Skeletal muscle tissue (tissue), 3 donors: ENCODE measurements at regions not wholly inside any gene's neighbourhood (a gene's known extent, or its start where the extent isn't known, plus 50 kb on each side); places are given as distances from the start of the nearest gene placed in this dataset.
"Not testable (repeated sequence)": the region's sequence is repeated elsewhere in the genome, so short reads cannot be mapped to it uniquely, and the experiment has no call there.

Experiments
- H3K27ac ChIP-seq: one replicate; pipeline ENCODE4 v1.7.0; 2013; ENCODE audit warnings: mild to moderate bottlenecking, low read depth, low read length, inconsistent platforms
- H3K27me3 ChIP-seq, 3 donors: one replicate each; pipeline ENCODE4 v1.7.0; 2013; ENCODE audit warnings: low read length in 3 of 3; ENCODE audit not compliant: control insufficient read depth in 3 of 3, insufficient read depth in 3 of 3
- H3K36me3 ChIP-seq, 3 donors: one replicate each; pipeline ENCODE4 v1.7.0; 2013; ENCODE audit warnings: low read length in 3 of 3; ENCODE audit not compliant: control insufficient read depth in 3 of 3, insufficient read depth in 3 of 3
- H3K4me1 ChIP-seq, 3 donors: one replicate each; pipeline ENCODE4 v1.7.0; 2013; ENCODE audit warnings: low read length in 3 of 3, mild to moderate bottlenecking in 3 of 3; ENCODE audit not compliant: control insufficient read depth in 3 of 3, insufficient read depth in 3 of 3
- H3K4me3 ChIP-seq, 3 donors: one replicate each; pipeline ENCODE4 v1.7.0; 2013; ENCODE audit warnings: low read length in 3 of 3
- H3K9ac ChIP-seq, 3 donors: one replicate each; pipeline ENCODE4 v1.7.0; 2013; ENCODE audit warnings: low read length in 3 of 3, mild to moderate bottlenecking in 3 of 3, moderate library complexity in 2 of 3, low read depth in 1 of 3
- H3K9me3 ChIP-seq, 3 donors: one replicate each; pipeline ENCODE4 v1.7.0; 2013; ENCODE audit warnings: low read length in 3 of 3; ENCODE audit not compliant: control insufficient read depth in 3 of 3
- donor health status: Osteomylitis.

DNA sequence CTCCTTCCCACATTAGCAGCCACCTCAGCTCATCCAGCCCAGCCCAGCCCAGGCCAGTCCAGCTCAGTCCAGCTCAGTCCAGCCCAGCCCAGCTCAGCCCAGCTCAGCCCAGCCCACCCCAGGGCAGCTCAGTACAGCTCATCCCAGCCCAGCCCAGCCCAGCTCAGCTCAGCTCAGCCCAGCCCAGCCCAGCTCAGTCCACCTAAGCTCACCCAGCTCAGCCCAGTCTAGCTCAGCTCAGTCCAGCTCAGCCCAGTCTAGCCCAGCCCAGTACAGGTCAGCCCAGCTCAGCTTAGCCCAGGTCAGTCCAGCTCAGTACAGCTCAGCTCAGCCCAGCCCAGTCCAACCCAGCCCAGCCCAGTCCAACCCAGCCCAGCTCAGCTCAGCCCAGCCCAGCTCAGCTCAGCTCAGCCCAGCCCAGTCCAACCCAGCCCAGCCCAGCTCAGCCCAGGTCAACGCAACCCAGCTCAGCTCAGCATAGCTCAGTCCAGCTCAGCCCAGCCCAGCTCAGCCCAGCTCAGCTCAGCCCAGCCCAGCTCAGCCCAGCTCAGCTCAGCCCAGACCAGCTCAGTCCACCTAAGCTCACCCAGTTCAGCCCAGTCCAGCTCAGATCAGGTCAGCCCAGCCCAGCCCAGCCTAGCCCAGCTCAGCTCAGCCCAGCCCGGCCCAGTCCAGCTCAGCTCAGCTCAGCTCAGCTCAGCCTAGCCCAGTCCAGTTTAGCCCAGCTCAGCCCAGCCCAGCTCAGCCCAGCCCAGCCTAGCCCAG lies 63.0 kb downstream of the TMEM121 start:
- no peak overlapping the region for H3K27ac ChIP-seq
- no peaks in the 10 kb centered on the region for H3K9me3 ChIP-seq
- no peak overlapping the region for H3K9ac ChIP-seq
- no peaks in the 10 kb centered on the region for H3K36me3 ChIP-seq
- no peaks in the 10 kb centered on the region for H3K27me3 ChIP-seq
- no peak overlapping the region for H3K4me3 ChIP-seq
- H3K4me1 ChIP-seq: no peaks in the 10 kb centered on the region

DNA sequence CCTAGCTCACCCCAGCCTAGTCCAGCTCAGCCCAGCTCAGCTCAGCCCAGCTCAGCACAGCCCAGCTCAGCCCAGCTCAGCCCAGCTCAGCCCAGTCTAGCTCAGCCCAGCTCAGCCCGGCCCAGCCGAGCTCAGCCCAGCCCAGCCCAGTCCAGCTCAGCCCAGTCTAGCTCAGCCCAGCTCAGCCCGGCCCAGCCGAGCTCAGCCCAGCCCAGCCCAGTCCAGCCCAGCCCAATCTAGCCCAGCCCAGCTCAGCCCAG lies 63.5 kb downstream of the TMEM121 start:
- not testable (repeated sequence) for H3K36me3 ChIP-seq, H3K27ac ChIP-seq, H3K9ac ChIP-seq, H3K9me3 ChIP-seq, H3K4me3 ChIP-seq, H3K4me1 ChIP-seq, H3K27me3 ChIP-seq

DNA sequence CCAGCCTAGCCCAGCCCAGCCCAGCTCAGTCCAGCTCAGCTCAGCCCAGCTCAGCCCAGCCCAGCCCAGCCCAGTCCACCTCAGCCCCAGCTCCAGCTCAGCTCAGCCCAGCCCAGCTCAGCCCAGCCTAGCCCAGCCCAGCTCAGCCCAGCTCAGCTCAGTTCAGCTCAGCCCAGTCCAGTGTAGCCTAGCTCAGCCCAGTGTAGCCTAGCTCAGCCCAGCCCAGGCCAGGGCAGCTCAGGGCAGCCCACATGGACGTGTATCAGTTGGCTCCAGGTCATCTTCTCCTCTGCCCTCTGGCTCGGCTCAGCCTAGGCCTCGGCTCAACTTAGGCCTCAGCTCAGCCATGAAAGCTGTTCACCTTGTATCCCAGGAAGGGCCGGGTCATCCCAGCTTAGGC lies 64.7 kb downstream of the TMEM121 start:
- Histone ChIP-seq H3K9ac (no peak overlapping the region), H3K27me3 (no peaks in the 10 kb centered on the region), H3K36me3 (no peaks in the 10 kb centered on the region), H3K4me3 (no peak overlapping the region), H3K9me3 (no peaks in the 10 kb centered on the region), H3K27ac (no peak overlapping the region), H3K4me1 (no peaks in the 10 kb centered on the region)

DNA sequence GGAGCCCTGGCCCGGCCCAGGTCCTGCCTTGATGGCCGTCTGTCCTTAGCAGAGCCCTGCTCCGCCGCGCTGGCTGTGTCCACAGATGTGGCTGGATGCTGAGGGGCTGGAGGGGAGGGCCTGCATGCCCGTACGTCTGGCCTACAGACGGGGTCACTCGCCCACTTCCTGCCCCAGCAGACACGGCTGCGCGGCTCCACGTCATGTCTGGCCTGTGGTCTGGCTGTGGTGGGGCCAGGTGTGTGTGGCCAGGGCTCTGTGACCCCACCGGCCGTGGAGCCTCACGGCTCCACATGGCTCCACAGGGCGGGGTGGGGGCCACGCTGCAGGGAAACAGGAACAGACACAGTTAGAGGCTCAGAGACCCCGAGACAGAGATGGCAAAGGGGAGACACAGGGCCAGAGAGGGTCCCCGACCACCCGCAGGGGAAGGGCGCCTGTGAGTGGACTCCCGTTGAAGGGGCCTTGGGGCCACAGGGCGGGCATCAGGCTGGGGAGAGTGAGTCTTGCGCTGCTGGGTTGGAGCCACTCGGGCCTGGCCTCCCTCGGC lies 65.5 kb downstream of the TMEM121 start:
- H3K27ac ChIP-seq, H3K4me3 ChIP-seq, H3K36me3 ChIP-seq, H3K4me1 ChIP-seq, H3K9me3 ChIP-seq, H3K27me3 ChIP-seq, H3K9ac ChIP-seq: not testable (repeated sequence)

DNA sequence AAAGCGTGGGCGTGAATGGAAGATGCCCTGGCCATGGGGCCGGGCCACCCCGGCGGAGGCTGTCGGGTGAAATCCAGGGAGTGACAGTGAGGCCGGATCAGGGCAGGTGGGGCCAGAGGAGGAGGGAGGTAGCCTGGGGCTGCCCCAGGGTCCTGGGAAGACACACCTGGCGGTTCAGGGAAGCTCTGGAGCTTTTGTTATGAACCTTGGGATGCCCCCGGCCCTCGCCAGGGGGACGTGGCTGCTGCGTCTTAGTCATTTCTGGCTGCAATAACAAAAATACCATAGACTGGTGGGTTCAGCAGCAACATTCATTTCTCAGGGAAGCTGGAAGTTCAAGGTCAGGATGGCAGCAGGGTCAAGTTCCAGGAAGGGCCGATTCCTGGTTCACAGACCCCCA lies 66.3 kb downstream of the TMEM121 start:
- not testable (repeated sequence) for H3K36me3 ChIP-seq, H3K9me3 ChIP-seq, H3K27ac ChIP-seq, H3K4me1 ChIP-seq, H3K27me3 ChIP-seq, H3K9ac ChIP-seq, H3K4me3 ChIP-seq

DNA sequence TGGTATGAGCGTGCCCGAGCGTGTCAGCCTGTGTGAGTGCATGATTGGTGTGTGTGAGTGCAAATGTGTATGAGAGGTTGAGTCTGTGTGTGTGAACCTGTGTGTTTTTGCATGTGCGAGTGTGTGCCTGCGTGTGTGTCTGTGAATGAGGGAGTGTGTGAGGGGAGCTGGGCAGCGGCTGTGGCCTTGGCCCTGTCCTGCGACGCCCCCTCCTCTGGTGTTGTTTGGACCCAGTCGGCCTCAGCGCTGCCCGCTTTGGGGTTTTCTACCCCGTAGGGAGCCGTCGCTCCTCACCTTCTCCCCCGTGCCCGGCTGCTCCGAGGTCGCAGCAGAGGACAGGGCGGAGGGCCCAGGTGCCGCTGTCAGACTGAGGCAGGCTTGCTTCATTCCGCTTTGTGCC lies 69.0 kb downstream of the TMEM121 start:
- not testable (repeated sequence) for H3K4me3 ChIP-seq, H3K27ac ChIP-seq, H3K4me1 ChIP-seq, H3K9me3 ChIP-seq, H3K36me3 ChIP-seq, H3K9ac ChIP-seq, H3K27me3 ChIP-seq

DNA sequence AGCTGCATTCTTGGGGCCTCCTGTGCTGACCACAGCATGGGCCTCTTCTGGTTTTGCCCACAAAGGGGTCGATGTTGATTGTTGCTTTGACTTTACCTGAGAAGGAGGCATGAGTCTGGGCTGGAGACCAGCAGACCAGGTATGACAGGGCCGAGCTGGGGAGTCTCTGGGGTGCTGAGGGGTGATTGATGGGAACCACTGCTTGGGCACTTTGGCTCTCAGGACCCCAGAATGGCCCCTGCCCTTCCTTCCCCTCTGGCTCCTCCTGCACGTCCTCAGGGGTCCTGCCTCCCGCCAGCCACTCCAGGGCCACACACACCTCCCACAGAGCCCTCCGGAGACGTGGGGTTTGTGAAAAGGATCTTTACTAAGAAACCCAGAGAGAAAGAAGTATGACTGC lies 70.0 kb downstream of the TMEM121 start:
- H3K4me1 ChIP-seq, H3K27me3 ChIP-seq, H3K4me3 ChIP-seq, H3K9ac ChIP-seq, H3K36me3 ChIP-seq, H3K9me3 ChIP-seq, H3K27ac ChIP-seq: not testable (repeated sequence)

DNA sequence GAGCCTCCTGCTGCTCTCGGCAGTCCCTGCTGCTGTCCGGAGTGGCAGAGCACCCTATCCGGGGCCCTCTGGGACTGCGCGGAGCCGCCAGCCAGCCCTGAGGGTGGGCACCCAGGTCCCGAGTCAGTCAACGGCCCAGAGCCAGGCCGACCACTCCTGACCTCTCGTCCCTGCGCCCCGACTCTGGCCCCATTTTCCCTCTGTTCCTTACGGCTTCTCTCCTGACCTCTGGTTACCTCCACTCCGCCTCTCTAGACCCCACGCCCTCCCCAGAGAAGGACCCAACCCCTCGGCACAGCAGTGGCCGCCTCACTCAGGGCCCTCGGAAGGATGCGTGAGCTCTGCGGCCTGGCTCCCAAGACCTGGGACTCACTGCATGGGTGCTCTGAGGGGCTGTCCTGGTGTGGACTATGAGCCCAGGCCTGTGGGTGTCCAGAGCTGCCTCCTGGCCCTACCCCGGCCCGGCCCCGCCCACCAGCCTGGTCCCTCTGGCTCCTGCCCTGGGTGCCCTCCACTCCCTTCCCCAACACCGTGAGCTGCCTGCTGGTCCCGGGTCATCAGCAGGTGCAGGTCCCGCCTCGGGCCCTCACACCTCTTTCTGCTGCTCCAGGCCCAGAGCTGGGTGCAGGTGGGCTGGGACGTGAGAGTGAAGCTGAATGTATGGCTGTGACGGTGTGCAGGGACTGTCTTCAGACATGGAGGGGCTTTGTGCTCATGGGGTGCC lies 71.8 kb downstream of the TMEM121 start:
- not testable (repeated sequence) for H3K36me3 ChIP-seq, H3K4me3 ChIP-seq, H3K27me3 ChIP-seq, H3K4me1 ChIP-seq, H3K9me3 ChIP-seq, H3K9ac ChIP-seq, H3K27ac ChIP-seq

DNA sequence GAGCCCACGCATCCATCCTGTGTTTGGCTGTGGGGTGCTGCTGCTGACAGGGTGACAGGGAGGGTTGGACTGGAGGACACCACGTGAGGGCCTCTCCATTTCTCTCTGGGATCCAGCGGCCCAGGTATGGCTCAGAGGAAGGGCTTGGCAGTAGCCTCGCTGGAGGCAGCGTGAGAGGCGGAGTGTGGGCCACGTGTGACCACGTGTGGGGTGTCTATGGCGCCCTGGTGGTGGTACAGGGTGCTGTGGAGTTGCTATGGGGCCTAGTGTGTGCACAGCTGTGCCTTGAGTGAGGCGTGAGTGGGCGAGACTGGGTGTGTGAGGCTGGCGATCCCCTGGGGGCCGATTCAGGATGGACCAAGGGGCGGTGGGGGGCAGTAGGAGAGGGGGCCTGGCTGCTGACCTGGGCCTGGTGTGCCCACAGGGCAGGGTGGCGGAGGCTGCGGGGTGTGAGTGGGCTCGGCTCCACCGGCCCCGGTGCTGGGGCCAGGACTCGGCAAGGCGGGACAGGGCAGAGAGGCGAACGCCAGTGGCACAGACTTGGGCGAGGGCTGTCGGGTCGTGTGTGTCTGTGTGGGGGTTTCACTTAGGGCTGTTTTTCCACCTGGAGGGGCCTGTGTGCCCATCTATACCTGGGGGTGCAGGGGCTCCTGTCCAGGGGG lies 72.7 kb downstream of the TMEM121 start:
- H3K9me3 ChIP-seq, H3K27ac ChIP-seq, H3K27me3 ChIP-seq, H3K4me1 ChIP-seq, H3K9ac ChIP-seq, H3K36me3 ChIP-seq, H3K4me3 ChIP-seq: not testable (repeated sequence)

DNA sequence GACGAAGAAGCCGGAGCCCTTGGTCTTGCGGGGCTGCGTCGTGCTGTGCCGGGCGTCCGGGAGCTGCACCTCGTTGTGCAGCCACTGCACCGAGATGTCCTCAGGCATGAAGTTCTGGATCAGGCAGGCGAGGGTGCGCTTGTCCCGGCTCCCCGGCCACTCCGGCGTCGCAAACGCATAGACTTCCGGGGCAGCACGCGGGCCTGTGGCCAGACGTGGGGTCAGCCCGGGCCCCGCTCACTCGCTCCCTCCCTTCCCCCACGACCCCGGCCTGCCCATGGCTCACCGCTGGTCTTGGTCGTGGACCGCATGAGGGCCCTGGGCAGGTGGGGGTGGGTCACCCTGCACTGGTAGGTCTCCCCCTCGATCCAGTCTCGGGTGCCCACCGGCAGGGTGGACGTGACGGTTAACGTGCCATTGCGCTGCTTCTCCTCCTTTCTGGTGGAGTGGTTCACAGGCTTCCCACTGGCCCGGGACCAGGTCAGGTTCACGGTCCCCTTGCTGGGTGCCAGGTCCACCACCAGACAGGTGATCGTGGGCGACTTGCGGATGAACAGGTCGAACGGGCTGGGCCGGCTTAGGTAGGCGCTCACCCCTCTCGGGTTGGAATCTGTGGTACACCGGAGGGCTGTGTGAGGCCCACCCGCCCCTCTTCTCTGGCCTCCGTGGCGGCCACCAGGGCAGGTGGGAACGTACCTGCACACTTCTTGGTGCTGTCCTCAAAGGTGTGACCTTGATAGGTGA lies 74.0 kb downstream of the TMEM121 start:
- not testable (repeated sequence) for H3K9me3 ChIP-seq, H3K9ac ChIP-seq, H3K27me3 ChIP-seq, H3K4me3 ChIP-seq, H3K4me1 ChIP-seq, H3K27ac ChIP-seq, H3K36me3 ChIP-seq
